ENCODE measurements at regions not wholly inside any gene's neighbourhood (a gene's known extent, or its start where the extent isn't known, plus 50 kb on each side); places are given as distances from the start of the nearest gene placed in this dataset.

- Mint-ChIP-seq H3K4me3 (no peak overlapping the region), H3K4me1 (peaks cover 22% of the 10 kb centered on the region), H3K36me3 (no peaks in the 10 kb centered on the region), H3K27me3 (peaks cover 20% of the 10 kb centered on the region), H3K9me3 (no peaks in the 10 kb centered on the region), H3K27ac (no peak overlapping the region)
- no peak for DNase-seq
Measured at GRCh38 chr20:50348096-50348495, 157.5 kb downstream of the CEBPB start.

- Mint-ChIP-seq H3K27me3 (peaks cover 20% of the 10 kb centered on the region), H3K9me3 (no peaks in the 10 kb centered on the region), H3K4me3 (no peak overlapping the region), H3K27ac (no peak overlapping the region), H3K4me1 (peaks cover 22% of the 10 kb centered on the region), H3K36me3 (no peaks in the 10 kb centered on the region)
- no peak for DNase-seq
Measured at GRCh38 chr20:50350510-50351249, 159.5 kb upstream of the PTPN1 start.

- no peak for DNase-seq
- Mint-ChIP-seq H3K27me3 (peaks cover 13% of the 10 kb centered on the region), H3K27ac (no peak overlapping the region), H3K36me3 (no peaks in the 10 kb centered on the region), H3K9me3 (no peaks in the 10 kb centered on the region), H3K4me3 (no peak overlapping the region), H3K4me1 (peaks cover 17% of the 10 kb centered on the region)
Measured at GRCh38 chr20:50351541-50351940, 158.6 kb upstream of the PTPN1 start.

GRCh38 chr20:50353289-50353961 lies 156.8 kb upstream of the PTPN1 start:
- H3K4me3 Mint-ChIP-seq: no peak overlapping the region
- H3K27ac Mint-ChIP-seq: no peak overlapping the region
- no peaks in the 10 kb centered on the region for H3K36me3 Mint-ChIP-seq
- no peaks in the 10 kb centered on the region for H3K9me3 Mint-ChIP-seq
- H3K4me1 Mint-ChIP-seq: peaks cover 12% of the 10 kb centered on the region
- H3K27me3 Mint-ChIP-seq: peaks cover 5% of the 10 kb centered on the region
- DNase-seq: no peak

- Mint-ChIP-seq H3K36me3 (no peaks in the 10 kb centered on the region), H3K27ac (no peak overlapping the region), H3K4me1 (peaks cover 4% of the 10 kb centered on the region), H3K9me3 (no peaks in the 10 kb centered on the region), H3K4me3 (no peak overlapping the region), H3K27me3 (no peaks in the 10 kb centered on the region)
- no peak for DNase-seq
Measured at GRCh38 chr20:50354721-50355589, 155.2 kb upstream of the PTPN1 start.

- no peak for DNase-seq
- Mint-ChIP-seq H3K4me3 (no peak overlapping the region), H3K27me3 (no peaks in the 10 kb centered on the region), H3K36me3 (no peaks in the 10 kb centered on the region), H3K4me1 (no peaks in the 10 kb centered on the region), H3K9me3 (no peaks in the 10 kb centered on the region), H3K27ac (no peak overlapping the region)
Measured at GRCh38 chr20:50355590-50356524, 154.3 kb upstream of the PTPN1 start.

- H3K27me3 Mint-ChIP-seq: no peaks in the 10 kb centered on the region
- no peaks in the 10 kb centered on the region for H3K4me1 Mint-ChIP-seq
- H3K36me3 Mint-ChIP-seq: no peaks in the 10 kb centered on the region
- no peak overlapping the region for H3K4me3 Mint-ChIP-seq
- DNase-seq: no peak
- no peaks in the 10 kb centered on the region for H3K9me3 Mint-ChIP-seq
- H3K27ac Mint-ChIP-seq: no peak overlapping the region
Measured at GRCh38 chr20:50356525-50356885, 153.7 kb upstream of the PTPN1 start.

- Mint-ChIP-seq H3K27ac (no peak overlapping the region), H3K36me3 (no peaks in the 10 kb centered on the region), H3K27me3 (no peaks in the 10 kb centered on the region), H3K4me1 (no peaks in the 10 kb centered on the region), H3K9me3 (no peaks in the 10 kb centered on the region), H3K4me3 (no peak overlapping the region)
- DNase-seq: no peak
Measured at GRCh38 chr20:50356962-50357782, 153.0 kb upstream of the PTPN1 start.

GRCh38 chr20:50357783-50358161 lies 152.4 kb upstream of the PTPN1 start:
- no peak for DNase-seq
- Mint-ChIP-seq H3K27me3 (no peaks in the 10 kb centered on the region), H3K4me3 (no peak overlapping the region), H3K36me3 (no peaks in the 10 kb centered on the region), H3K9me3 (no peaks in the 10 kb centered on the region), H3K27ac (no peak overlapping the region), H3K4me1 (no peaks in the 10 kb centered on the region)

- Mint-ChIP-seq H3K4me3 (no peak overlapping the region), H3K36me3 (no peaks in the 10 kb centered on the region), H3K9me3 (no peaks in the 10 kb centered on the region), H3K27ac (no peak overlapping the region), H3K4me1 (no peaks in the 10 kb centered on the region), H3K27me3 (no peaks in the 10 kb centered on the region)
- DNase-seq: no peak
Measured at GRCh38 chr20:50358166-50358565, 152.0 kb upstream of the PTPN1 start.

- peaks cover 3% of the 10 kb centered on the region for H3K27me3 Mint-ChIP-seq
- no peak for DNase-seq
- H3K9me3 Mint-ChIP-seq: no peaks in the 10 kb centered on the region
- H3K27ac Mint-ChIP-seq: no peak overlapping the region
- no peaks in the 10 kb centered on the region for H3K4me1 Mint-ChIP-seq
- H3K4me3 Mint-ChIP-seq: no peak overlapping the region
- H3K36me3 Mint-ChIP-seq: no peaks in the 10 kb centered on the region
Measured at GRCh38 chr20:50358971-50359370, 151.2 kb upstream of the PTPN1 start.

GRCh38 chr20:50359607-50360217 lies 150.5 kb upstream of the PTPN1 start:
- no peak for DNase-seq
- Mint-ChIP-seq H3K9me3 (no peaks in the 10 kb centered on the region), H3K27ac (no peak overlapping the region), H3K4me1 (no peaks in the 10 kb centered on the region), H3K36me3 (no peaks in the 10 kb centered on the region), H3K27me3 (peaks cover 3% of the 10 kb centered on the region), H3K4me3 (no peak overlapping the region)

- no peak for DNase-seq
- no peak overlapping the region for H3K4me3 Mint-ChIP-seq
- H3K4me1 Mint-ChIP-seq: no peaks in the 10 kb centered on the region
- no peaks in the 10 kb centered on the region for H3K36me3 Mint-ChIP-seq
- no peak overlapping the region for H3K27ac Mint-ChIP-seq
- H3K27me3 Mint-ChIP-seq: peaks cover 3% of the 10 kb centered on the region
- no peaks in the 10 kb centered on the region for H3K9me3 Mint-ChIP-seq
Measured at GRCh38 chr20:50360218-50360672, 149.9 kb upstream of the PTPN1 start.
